ENCODE measurements at regions not wholly inside any gene's neighbourhood (a gene's known extent, or its start where the extent isn't known, plus 50 kb on each side); places are given as distances from the start of the nearest gene placed in this dataset.

GRCh38 chr12:4223273-4223845 is 50.2 kb upstream of the CCND2 start:
- no peak for DNase-seq (ENCODE audit: low read depth)

- no peak for DNase-seq (ENCODE audit: low read depth)
These were observed 52.3 kb upstream of the CCND2 start for GRCh38 chr12:4221258-4221620.

GRCh38 chr12:4220536-4221257 is 52.9 kb upstream of the CCND2 start:
- DNase-seq (ENCODE audit: low read depth), result no peak

- DNase-seq (ENCODE audit: low read depth), result no peak
These were observed 56.5 kb upstream of the CCND2 start for GRCh38 chr12:4217091-4217490.

- DNase-seq (ENCODE audit: low read depth), result no peak
These were observed 57.2 kb upstream of the CCND2 start for GRCh38 chr12:4216187-4216927.

- DNase-seq (ENCODE audit: low read depth), result no peak
These were observed 58.1 kb upstream of the CCND2 start for GRCh38 chr12:4215229-4216186.

GRCh38 chr12:4214877-4215228 is 58.7 kb upstream of the CCND2 start:
- DNase-seq (ENCODE audit: low read depth), result no peak

GRCh38 chr12:4213471-4213870 is 60.1 kb upstream of the CCND2 start:
- no peak for DNase-seq (ENCODE audit: low read depth)

GRCh38 chr12:4212845-4213244 is 60.7 kb upstream of the CCND2 start:
- no peak for DNase-seq (ENCODE audit: low read depth)

GRCh38 chr12:4211372-4211771 is 62.2 kb upstream of the CCND2 start:
- no peak for DNase-seq (ENCODE audit: low read depth)

GRCh38 chr12:4210183-4210582 is 63.4 kb upstream of the CCND2 start:
- DNase-seq (ENCODE audit: low read depth), result no peak

GRCh38 chr12:4206470-4206869 is 67.1 kb upstream of the CCND2 start:
- DNase-seq (ENCODE audit: low read depth), result no peak

- DNase-seq (ENCODE audit: low read depth), result no peak
These were observed 69.7 kb upstream of the CCND2 start for GRCh38 chr12:4203772-4204376.

- DNase-seq (ENCODE audit: low read depth), result no peak
These were observed 70.6 kb upstream of the CCND2 start for GRCh38 chr12:4202918-4203317.

- no peak for DNase-seq (ENCODE audit: low read depth)
These were observed 71.1 kb upstream of the CCND2 start for GRCh38 chr12:4202487-4202886.

GRCh38 chr12:4201333-4202100 is 72.0 kb upstream of the CCND2 start:
- no peak for DNase-seq (ENCODE audit: low read depth)

GRCh38 chr12:4197922-4198763 is 75.4 kb upstream of the CCND2 start:
- no peak for DNase-seq (ENCODE audit: low read depth)

- no peak for DNase-seq (ENCODE audit: low read depth)
These were observed 76.6 kb upstream of the CCND2 start for GRCh38 chr12:4196805-4197420.

GRCh38 chr12:4194668-4195067 is 78.9 kb upstream of the CCND2 start:
- no peak for DNase-seq (ENCODE audit: low read depth)

- DNase-seq (ENCODE audit: low read depth), result no peak
These were observed 79.7 kb upstream of the CCND2 start for GRCh38 chr12:4193821-4194220.

Measured in stimulated activated CD8-positive, alpha-beta memory T cell treated with anti-CD3 and anti-CD28 coated beads, Interleukin-15, amount 100 ng/mL, for 24 hours (primary cell).